BLaER1 treated with 17β-estradiol and CSF1 and Interleukin-3, amounts not matched to agents 10 nM and 100 nM (cell line): ENCODE measurements at regions not wholly inside any gene's neighbourhood (a gene's known extent, or its start where the extent isn't known, plus 50 kb on each side); places are given as distances from the start of the nearest gene placed in this dataset.

Source experiments
- H3K27ac ChIP-seq, 11 experiments: shearing (Covaris generic); formaldehyde crosslinking; 2 replicates each; pipeline ENCODE4 v1.8.1; 2022
- H3K27me3 ChIP-seq, 11 experiments: shearing (Covaris generic); formaldehyde crosslinking; 2 replicates each; pipeline ENCODE4 v1.8.1; 2022
- H3K36me3 ChIP-seq, 11 experiments: shearing (Covaris generic); formaldehyde crosslinking; 2 replicates each; pipeline ENCODE4 v1.8.1; 2022
- H3K4me1 ChIP-seq, 10 experiments: shearing (Covaris generic); formaldehyde crosslinking; 2 replicates each; pipeline ENCODE4 v1.8.1; 2022
- H3K4me2 ChIP-seq, 11 experiments: shearing (Covaris generic); formaldehyde crosslinking; 2 replicates each; pipeline ENCODE4 v1.8.1; 2022
- H3K4me3 ChIP-seq, 10 experiments: shearing (Covaris generic); formaldehyde crosslinking; 2 replicates each; pipeline ENCODE4 v1.8.1; 2022
- H3K9ac ChIP-seq, 11 experiments: shearing (Covaris generic); formaldehyde crosslinking; 2 replicates each; pipeline ENCODE4 v1.8.1; 2022
- H3K9me3 ChIP-seq, 11 experiments: shearing (Covaris generic); formaldehyde crosslinking; replicated peaks in 1 of 11; 2 replicates each; pipeline ENCODE4 v1.8.1; 2022
- H4K20me1 ChIP-seq, 11 experiments: shearing (Covaris generic); formaldehyde crosslinking; 2 replicates each; pipeline ENCODE4 v1.8.1; 2022
- Cebpa-rat ChIP-seq, 11 experiments: shearing (Covaris generic); IDR thresholded peaks; 2 replicates each; pipeline ENCODE4 v1.8.1; 2022

- Histone ChIP-seq H3K4me3 (no peak overlapping the region), H4K20me1 (no peaks in the 10 kb centered on the region), H3K27me3 (no peaks in the 10 kb centered on the region), H3K4me1 (no peaks in the 10 kb centered on the region), H3K4me2 (no peak overlapping the region), H3K27ac (no peak overlapping the region), H3K9ac (no peak overlapping the region), H3K9me3 (peaks cover 0 to 9% (median 0%) of the 10 kb centered on the region in 11 experiments; a peak in 7 of 22 replicates), H3K36me3 (no peaks in the 10 kb centered on the region)
- TF ChIP-seq Cebpa-rat (IDR thresholded peaks at IDR 0.05) = no peak
Measured at GRCh38 chr4:180727478-180727877, 1515.7 kb upstream of the TENM3 start.

DNA sequence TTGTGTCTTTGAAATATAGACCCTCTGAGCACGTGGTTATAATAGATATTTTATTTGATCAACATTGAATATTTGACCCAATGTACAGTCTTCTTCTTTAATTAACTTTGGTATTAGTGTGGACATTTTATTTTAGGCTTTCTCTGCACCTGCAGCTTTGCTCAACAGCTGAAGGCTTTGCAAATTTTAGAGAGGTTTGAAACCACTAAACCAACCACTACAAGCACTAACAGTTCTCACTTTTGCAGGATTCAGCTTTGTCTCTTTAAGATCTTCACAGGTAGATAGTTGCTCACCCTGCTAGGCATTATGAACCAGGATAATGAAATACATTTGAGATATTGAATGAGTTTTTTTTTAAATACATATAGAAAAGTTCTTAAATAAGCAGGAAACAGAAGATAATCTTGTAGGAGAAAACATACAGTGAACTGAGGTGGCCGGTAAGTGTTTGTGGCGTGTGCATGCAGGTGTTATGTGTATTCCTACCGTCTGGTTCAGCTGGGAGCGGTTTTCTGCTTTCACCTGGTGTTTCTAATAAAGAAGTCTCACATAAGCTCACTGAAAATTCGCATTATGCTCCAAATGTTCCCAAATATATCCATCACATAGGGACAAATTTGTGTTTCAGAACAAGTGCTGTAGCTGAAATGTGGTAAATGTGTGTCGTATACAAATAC lies 1508.3 kb upstream of the TENM3 start:
- H3K9ac ChIP-seq = no peak overlapping the region
- H3K27ac ChIP-seq = no peak overlapping the region
- H3K27me3 ChIP-seq = no peaks in the 10 kb centered on the region
- no peak for TF ChIP-seq Cebpa-rat (IDR thresholded peaks at IDR 0.05)
- H3K4me2 ChIP-seq = no peak overlapping the region
- no peaks in the 10 kb centered on the region for H3K4me1 ChIP-seq
- H3K4me3 ChIP-seq = no peak overlapping the region
- no peaks in the 10 kb centered on the region for H4K20me1 ChIP-seq
- peaks cover 0 to 9% (median 0%) of the 10 kb centered on the region in 11 experiments; a peak in 7 of 22 replicates for H3K9me3 ChIP-seq
- no peaks in the 10 kb centered on the region for H3K36me3 ChIP-seq

DNA sequence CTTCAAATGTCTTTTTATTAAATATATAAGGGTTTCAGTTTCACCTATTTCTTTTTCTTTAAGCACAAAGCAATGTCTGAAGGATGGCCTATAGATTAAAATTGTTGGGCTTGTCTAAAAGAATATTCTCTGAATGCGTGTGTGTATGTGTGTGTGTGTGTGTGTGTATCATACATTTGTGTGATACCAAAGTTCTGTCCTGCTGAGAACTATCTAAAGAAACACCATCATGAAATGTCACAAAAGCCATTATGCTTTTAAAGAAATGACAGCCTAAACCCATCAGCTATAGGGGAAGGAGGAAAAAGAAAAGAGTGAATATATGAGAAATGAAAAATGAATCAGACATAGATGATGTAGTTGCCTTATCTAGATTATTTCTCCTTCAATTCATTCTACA lies 1501.5 kb upstream of the TENM3 start:
- H4K20me1 ChIP-seq = no peaks in the 10 kb centered on the region
- no peaks in the 10 kb centered on the region for H3K27me3 ChIP-seq
- TF ChIP-seq Cebpa-rat (IDR thresholded peaks at IDR 0.05) = no peak
- H3K4me3 ChIP-seq = no peak overlapping the region
- no peaks in the 10 kb centered on the region for H3K36me3 ChIP-seq
- no peaks in the 10 kb centered on the region for H3K4me1 ChIP-seq
- no peak overlapping the region for H3K4me2 ChIP-seq
- no peak overlapping the region for H3K9ac ChIP-seq
- no peak overlapping the region for H3K27ac ChIP-seq
- H3K9me3 ChIP-seq = no peaks in the 10 kb centered on the region

GRCh38 chr4:180745019-180745418 lies 1498.2 kb upstream of the TENM3 start:
- Histone ChIP-seq H3K4me1 (no peaks in the 10 kb centered on the region), H4K20me1 (no peaks in the 10 kb centered on the region), H3K27me3 (no peaks in the 10 kb centered on the region), H3K4me2 (no peak overlapping the region), H3K9ac (no peak overlapping the region), H3K4me3 (no peak overlapping the region), H3K36me3 (no peaks in the 10 kb centered on the region), H3K27ac (no peak overlapping the region), H3K9me3 (no peaks in the 10 kb centered on the region)
- no peak for TF ChIP-seq Cebpa-rat (IDR thresholded peaks at IDR 0.05)

- no peak overlapping the region for H3K4me3 ChIP-seq
- TF ChIP-seq Cebpa-rat (IDR thresholded peaks at IDR 0.05) = no peak
- H3K27ac ChIP-seq = no peak overlapping the region
- no peaks in the 10 kb centered on the region for H4K20me1 ChIP-seq
- no peak overlapping the region for H3K9ac ChIP-seq
- H3K27me3 ChIP-seq = no peaks in the 10 kb centered on the region
- no peak overlapping the region for H3K4me2 ChIP-seq
- peaks cover 4 to 31% (median 13%) of the 10 kb centered on the region in 11 experiments; a peak in 12 of 22 replicates for H3K9me3 ChIP-seq
- H3K36me3 ChIP-seq = no peaks in the 10 kb centered on the region
- no peaks in the 10 kb centered on the region for H3K4me1 ChIP-seq
Measured at GRCh38 chr4:180751009-180751408, 1492.2 kb upstream of the TENM3 start.

DNA sequence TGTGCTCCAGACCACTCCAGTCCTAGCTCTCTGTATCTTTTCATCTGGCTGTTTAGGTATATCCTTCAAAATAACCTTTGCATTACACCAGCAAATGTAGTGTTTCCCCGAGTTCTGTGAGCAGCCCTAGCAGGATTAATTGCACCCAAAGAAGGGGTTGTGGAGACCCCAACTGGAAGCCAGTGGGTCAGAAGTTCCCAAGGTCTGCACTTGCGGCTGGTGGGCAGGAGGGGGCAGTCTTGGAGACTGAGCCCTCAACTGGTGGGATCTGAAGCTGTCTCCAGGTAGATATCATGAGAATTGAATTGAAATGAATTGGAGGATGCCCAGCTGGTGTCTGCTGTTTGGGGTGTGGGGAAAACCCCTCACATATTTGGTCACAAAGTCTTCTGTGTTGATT lies 1485.3 kb upstream of the TENM3 start:
- H3K4me2 ChIP-seq = no peak overlapping the region
- peaks cover 0 to 13% (median 7%) of the 10 kb centered on the region in 11 experiments; a peak in 6 of 22 replicates for H3K9me3 ChIP-seq
- no peaks in the 10 kb centered on the region for H3K36me3 ChIP-seq
- H3K27me3 ChIP-seq = no peaks in the 10 kb centered on the region
- no peak overlapping the region for H3K9ac ChIP-seq
- H3K4me3 ChIP-seq = no peak overlapping the region
- H4K20me1 ChIP-seq = no peaks in the 10 kb centered on the region
- no peaks in the 10 kb centered on the region for H3K4me1 ChIP-seq
- no peak for TF ChIP-seq Cebpa-rat (IDR thresholded peaks at IDR 0.05)
- no peak overlapping the region for H3K27ac ChIP-seq

DNA sequence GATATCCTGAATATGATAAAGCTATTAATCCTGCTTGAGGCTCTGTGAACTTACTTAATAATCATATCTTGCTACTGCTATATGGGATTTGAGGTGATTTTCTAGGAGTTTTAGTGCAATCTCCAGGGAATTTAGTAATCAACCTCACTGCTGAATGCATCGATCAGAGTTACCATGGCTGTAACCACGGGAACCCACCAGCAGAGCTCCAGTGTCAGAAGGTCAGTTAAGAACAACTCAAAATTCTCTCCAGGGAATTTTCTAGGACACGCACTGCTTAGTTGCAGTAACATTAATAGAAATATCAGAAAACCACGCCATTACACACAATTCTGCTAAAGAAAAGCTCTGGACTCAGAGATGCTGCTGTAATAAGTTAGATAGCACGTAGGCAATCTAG lies 1477.2 kb upstream of the TENM3 start:
- TF ChIP-seq Cebpa-rat (IDR thresholded peaks at IDR 0.05) = no peak
- no peak overlapping the region for H3K9ac ChIP-seq
- H3K4me2 ChIP-seq = no peak overlapping the region; a peak in 1 of 22 replicates
- H3K4me3 ChIP-seq = no peak overlapping the region
- H3K9me3 ChIP-seq = no peaks in the 10 kb centered on the region
- H3K27me3 ChIP-seq = no peaks in the 10 kb centered on the region
- peaks cover 0 to 4% (median 0%) of the 10 kb centered on the region in 10 experiments; a peak in 1 of 20 replicates for H3K4me1 ChIP-seq
- no peaks in the 10 kb centered on the region for H3K36me3 ChIP-seq
- no peaks in the 10 kb centered on the region for H4K20me1 ChIP-seq
- H3K27ac ChIP-seq = no peak overlapping the region

GRCh38 chr4:180766944-180767729 lies 1476.1 kb upstream of the TENM3 start:
- Histone ChIP-seq H3K9ac (no peak overlapping the region), H4K20me1 (no peaks in the 10 kb centered on the region), H3K36me3 (no peaks in the 10 kb centered on the region), H3K4me1 (peaks cover 0 to 4% (median 0%) of the 10 kb centered on the region in 10 experiments; a peak in 1 of 20 replicates), H3K27me3 (no peaks in the 10 kb centered on the region), H3K27ac (no peak overlapping the region), H3K9me3 (no peaks in the 10 kb centered on the region), H3K4me3 (no peak overlapping the region), H3K4me2 (no peak overlapping the region)
- no peak for TF ChIP-seq Cebpa-rat (IDR thresholded peaks at IDR 0.05)

DNA sequence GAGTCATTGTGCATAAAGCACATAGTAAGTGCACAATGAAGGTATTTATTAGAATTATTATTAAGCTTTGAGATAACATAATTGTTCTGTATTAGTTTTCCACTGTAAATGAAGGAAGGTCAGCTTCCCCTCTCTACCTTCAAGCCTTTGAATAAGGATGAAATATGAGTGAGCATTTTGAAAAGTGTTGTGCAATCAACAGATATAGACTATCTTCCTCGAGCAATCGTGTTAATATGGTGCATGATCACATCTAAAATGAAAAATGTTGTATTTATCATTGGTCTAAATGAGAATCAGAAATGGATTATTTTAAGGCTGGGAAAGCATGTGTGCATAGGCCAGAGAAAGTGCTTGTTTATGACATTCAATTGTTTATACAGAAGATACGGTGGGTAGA lies 1474.6 kb upstream of the TENM3 start:
- no peak overlapping the region for H3K4me3 ChIP-seq
- no peaks in the 10 kb centered on the region for H3K9me3 ChIP-seq
- no peak overlapping the region for H3K27ac ChIP-seq
- no peaks in the 10 kb centered on the region for H3K27me3 ChIP-seq
- H3K4me2 ChIP-seq = no peak overlapping the region
- peaks cover 0 to 4% (median 0%) of the 10 kb centered on the region in 10 experiments; a peak in 1 of 20 replicates for H3K4me1 ChIP-seq
- no peaks in the 10 kb centered on the region for H4K20me1 ChIP-seq
- no peaks in the 10 kb centered on the region for H3K36me3 ChIP-seq
- no peak overlapping the region for H3K9ac ChIP-seq
- TF ChIP-seq Cebpa-rat (IDR thresholded peaks at IDR 0.05) = peak in 2 of 11 experiments; percentile 18 to 50; a peak in 2 of 22 replicates
